ENCODE measurements at regions not wholly inside any gene's neighbourhood (a gene's known extent, or its start where the extent isn't known, plus 50 kb on each side); places are given as distances from the start of the nearest gene placed in this dataset.

GRCh38 chr15:36066757-36067156 lies 512.7 kb upstream of the CDIN1 start (continued):
- no peak for TF ChIP-seq SFPQ (IDR thresholded peaks at IDR 0.05; ENCODE audit: low read depth, low read length)

- Histone ChIP-seq H3K27me3 (ENCODE audit: control insufficient read depth in 2 of 2, insufficient read depth in 2 of 2, low read length in 2 of 2) (no peaks in the 10 kb centered on the region), H3K4me3 (no peak overlapping the region), H2AFZ (ENCODE audit: low read depth, low read length) (peak overlapping the region; percentile 61; the same call in 1 of the 2 replicates), H3K4me2 (ENCODE audit: insufficient read depth, low read length) (peak overlapping the region; percentile 27; the same call in 1 of the 2 replicates), H3K27ac (ENCODE audit: extremely low read depth, low read depth, low read length) (no peak overlapping the region), H3K9me1 (ENCODE audit: control insufficient read depth, insufficient read depth, low read length) (no peaks in the 10 kb centered on the region), H3K79me2 (ENCODE audit: control insufficient read depth, insufficient read depth, low read length) (no peaks in the 10 kb centered on the region), H3K36me3 (ENCODE audit: control insufficient read depth, insufficient read depth, low read length) (no peaks in the 10 kb centered on the region), H3K9ac (ENCODE audit: insufficient read depth in 1 of 2, low read depth in 2 of 2, low read length in 2 of 2) (no peak overlapping the region; a peak in 1 of 4 replicates), H4K20me1 (replicated peaks; ENCODE audit: control insufficient read depth, insufficient read depth, low read length) (no peaks in the 10 kb centered on the region), H3K4me1 (replicated peaks in 1 of 2; ENCODE audit: control insufficient read depth in 2 of 2, insufficient read depth in 2 of 2, low read length in 2 of 2) (peaks cover 0 to 9% of the 10 kb centered on the region in 2 experiments; a peak in 2 of 5 replicates), H3K9me3 (replicated peaks; ENCODE audit: control insufficient read depth, insufficient read depth, low read depth, low read length) (no peaks in the 10 kb centered on the region)
- DNase-seq (ENCODE audit: extremely low read depth in 1 of 4, low spot score in 3 of 4), result peak; percentile 22 to 30 (median 28)
- CTCF ChIA-PET (ENCODE audit: low intra/inter-chr PET ratio), result no interaction called here
- FAIRE-seq, result no peak
- POLR2A ChIA-PET, result interaction anchor here (0.6 to 0.9 kb wide), 2 partner anchors 22 to 35 kb away, joined by 3 read pairs; no protein-coding TSS in a partner anchor
- in situ Hi-C loops (cut with MboI), result no loop called here
- WGBS (ENCODE audit: insufficient coverage, low coverage, missing lambda C conversion rate), result 13% methylated on average over 18 of the region's 21 CpGs
- no peak for TF ChIP-seq ADNP (tag; IDR thresholded peaks at IDR 0.05)
- no peak for TF ChIP-seq EP400 (IDR thresholded peaks at IDR 0.05)
- TF ChIP-seq BCL6 (CRISPR knock-in tag; IDR thresholded peaks at IDR 0.05), result no peak
- TF ChIP-seq THRB (CRISPR knock-in tag; conservative IDR thresholded peaks at IDR 0.05), result no peak
- 0 out of 2 replicates have a peak, but pooled peaks have one; percentile 28 for TF ChIP-seq ZNF740 (CRISPR knock-in tag; IDR thresholded peaks at IDR 0.05)
- TF ChIP-seq ZNF740 (tag; IDR thresholded peaks at IDR 0.05), result peak in 1 of 2 experiments; percentile 61; a peak in 1 of 4 replicates
- TF ChIP-seq SAFB2 (IDR thresholded peaks at IDR 0.05; ENCODE audit: borderline replicate concordance, low read depth, low read length, severe bottlenecking), result no peak
- no peak for TF ChIP-seq JUNB (CRISPR knock-in tag; conservative IDR thresholded peaks at IDR 0.05)
- TF ChIP-seq RAD51 (IDR thresholded peaks at IDR 0.05; ENCODE audit: borderline replicate concordance, low read depth), result no peak
- no peak for TF ChIP-seq ELF4 (CRISPR knock-in tag; IDR thresholded peaks at IDR 0.05)
- no peak for TF ChIP-seq ATF1 (CRISPR knock-in tag; IDR thresholded peaks at IDR 0.05)
- 0 out of 2 replicates have a peak, but pooled peaks have one; percentile 13 for TF ChIP-seq ATF1 (tag; IDR thresholded peaks at IDR 0.05)
- TF ChIP-seq NR1H2 (CRISPR knock-in tag; IDR thresholded peaks at IDR 0.05), result no peak
- no peak for TF ChIP-seq ZNF561 (CRISPR knock-in tag; conservative IDR thresholded peaks at IDR 0.05)
- TF ChIP-seq NELFE (IDR thresholded peaks at IDR 0.05; ENCODE audit: insufficient read depth, insufficient read length), result no peak
- ATAC-seq, result peak; percentile 88
- intact Hi-C loops (cut with micrococcal nuclease), result no loop called here
- no TSS peak for BruUV-seq (replicated peaks)
Observed at GRCh38 chr15:36067483-36068274, 511.7 kb upstream of the CDIN1 start.
